ENCODE measurements at regions not wholly inside any gene's neighbourhood (a gene's known extent, or its start where the extent isn't known, plus 50 kb on each side); places are given as distances from the start of the nearest gene placed in this dataset.

DNA sequence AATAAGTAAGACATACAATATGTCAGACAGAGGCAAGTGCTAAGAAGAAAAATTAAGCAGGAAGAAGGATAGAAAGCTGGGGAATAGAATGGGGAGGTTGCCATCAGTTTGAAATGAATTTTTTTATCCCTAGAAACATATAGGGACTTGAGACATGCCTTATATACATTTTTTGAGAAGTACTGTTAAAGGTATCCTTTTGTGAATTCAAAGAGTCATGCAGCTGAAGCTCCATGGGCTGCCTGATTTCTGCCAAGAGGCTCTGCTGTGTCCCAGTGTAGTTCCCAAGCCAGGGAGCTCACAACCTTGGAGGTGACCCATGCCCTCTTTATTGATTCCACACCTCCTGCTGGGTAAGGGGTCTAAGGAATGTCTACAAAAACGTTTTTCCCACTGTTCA is 564.6 kb upstream of the DIPK2B start:
- H3K36me3 ChIP-seq = no peaks in the 10 kb centered on the region

GRCh38 chrX:45762699-45763647 is 562.3 kb upstream of the DIPK2B start:
- peaks cover 3 to 50% (median 7%) of the 10 kb centered on the region in 4 donors for H3K4me1 ChIP-seq
- no peaks in the 10 kb centered on the region for H3K27me3 ChIP-seq
- no peaks in the 10 kb centered on the region for H3K36me3 ChIP-seq
- DNase-seq (no peak), ATAC-seq (ENCODE audit: low FRiP score in 2 of 2) (no peak)
- H3K4me3 ChIP-seq = no peak overlapping the region
- TF ChIP-seq POLR2AphosphoS5 (IDR thresholded peaks at IDR 0.05) (no peak), POLR2A (IDR thresholded peaks at IDR 0.05) (no peak), EP300 (IDR thresholded peaks at IDR 0.05) (no peak)
- TF ChIP-seq, protein P1, sequence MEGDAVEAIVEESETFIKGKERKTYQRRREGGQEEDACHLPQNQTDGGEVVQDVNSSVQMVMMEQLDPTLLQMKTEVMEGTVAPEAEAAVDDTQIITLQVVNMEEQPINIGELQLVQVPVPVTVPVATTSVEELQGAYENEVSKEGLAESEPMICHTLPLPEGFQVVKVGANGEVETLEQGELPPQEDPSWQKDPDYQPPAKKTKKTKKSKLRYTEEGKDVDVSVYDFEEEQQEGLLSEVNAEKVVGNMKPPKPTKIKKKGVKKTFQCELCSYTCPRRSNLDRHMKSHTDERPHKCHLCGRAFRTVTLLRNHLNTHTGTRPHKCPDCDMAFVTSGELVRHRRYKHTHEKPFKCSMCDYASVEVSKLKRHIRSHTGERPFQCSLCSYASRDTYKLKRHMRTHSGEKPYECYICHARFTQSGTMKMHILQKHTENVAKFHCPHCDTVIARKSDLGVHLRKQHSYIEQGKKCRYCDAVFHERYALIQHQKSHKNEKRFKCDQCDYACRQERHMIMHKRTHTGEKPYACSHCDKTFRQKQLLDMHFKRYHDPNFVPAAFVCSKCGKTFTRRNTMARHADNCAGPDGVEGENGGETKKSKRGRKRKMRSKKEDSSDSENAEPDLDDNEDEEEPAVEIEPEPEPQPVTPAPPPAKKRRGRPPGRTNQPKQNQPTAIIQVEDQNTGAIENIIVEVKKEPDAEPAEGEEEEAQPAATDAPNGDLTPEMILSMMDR (IDR thresholded peaks at IDR 0.05) = no peak
- H3K9me3 ChIP-seq = no peaks in the 10 kb centered on the region
- 61 to 79% methylated on average over 6 of the region's 6 CpGs for WGBS, 2 donors
- H3K27ac ChIP-seq = peak overlapping the region in 1 of 4 donors; percentile 23

More for the DNA sequence above, 564.6 kb upstream of the DIPK2B start:
- DNase-seq (no peak), ATAC-seq (ENCODE audit: low FRiP score in 2 of 2) (no peak)
- Histone ChIP-seq H3K9me3 (no peaks in the 10 kb centered on the region), H3K4me1 (peaks cover 0 to 30% (median 4%) of the 10 kb centered on the region in 4 donors), H3K27me3 (no peaks in the 10 kb centered on the region), H3K27ac (peak overlapping the region in 2 of 4 donors; percentile 7 to 11), H3K4me3 (peak overlapping the region in 1 of 4 donors; percentile 54)
- 0 to 13% methylated on average over 1 of the region's 1 CpG for WGBS, 2 donors
- no peak for TF ChIP-seq EP300 (IDR thresholded peaks at IDR 0.05)
- no peak for TF ChIP-seq POLR2AphosphoS5 (IDR thresholded peaks at IDR 0.05)
- TF ChIP-seq, protein P1 (IDR thresholded peaks at IDR 0.05) = no peak
- no peak for TF ChIP-seq POLR2A (IDR thresholded peaks at IDR 0.05)

GRCh38 chrX:45761920-45762319 is 561.2 kb upstream of the DIPK2B start:
- Histone ChIP-seq H3K27me3 (no peaks in the 10 kb centered on the region), H3K4me3 (no peak overlapping the region), H3K27ac (peak overlapping the region in 2 of 4 donors; percentile 17 to 23), H3K9me3 (no peaks in the 10 kb centered on the region), H3K36me3 (no peaks in the 10 kb centered on the region), H3K4me1 (peaks cover 3 to 56% (median 11%) of the 10 kb centered on the region in 4 donors)
- no peak for TF ChIP-seq POLR2A (IDR thresholded peaks at IDR 0.05)
- TF ChIP-seq, protein P1 (IDR thresholded peaks at IDR 0.05) = no peak
- TF ChIP-seq POLR2AphosphoS5 (IDR thresholded peaks at IDR 0.05) = no peak
- TF ChIP-seq EP300 (IDR thresholded peaks at IDR 0.05) = no peak
- ATAC-seq (ENCODE audit: low FRiP score in 2 of 2) (no peak), DNase-seq (no peak)
- WGBS, 2 donors = 37 to 58% methylated on average over 4 of the region's 4 CpGs

- H3K27me3 ChIP-seq = no peaks in the 10 kb centered on the region
- ATAC-seq (ENCODE audit: low FRiP score in 2 of 2) (no peak), DNase-seq (no peak)
- H3K36me3 ChIP-seq = no peaks in the 10 kb centered on the region
- no peaks in the 10 kb centered on the region for H3K9me3 ChIP-seq
- H3K4me1 ChIP-seq = peaks cover 8 to 64% (median 19%) of the 10 kb centered on the region in 4 donors
- TF ChIP-seq, protein P1 (IDR thresholded peaks at IDR 0.05) = no peak
- TF ChIP-seq POLR2A (IDR thresholded peaks at IDR 0.05) (no peak), POLR2AphosphoS5 (IDR thresholded peaks at IDR 0.05) (no peak), EP300 (IDR thresholded peaks at IDR 0.05) (no peak)
- WGBS, 2 donors = 81 to 84% methylated on average over 10 of the region's 10 CpGs
- H3K4me3 ChIP-seq = no peak overlapping the region
- H3K27ac ChIP-seq = peak overlapping the region in 1 of 4 donors; percentile 57
Observed at GRCh38 chrX:45760187-45760742, 559.6 kb upstream of the DIPK2B start.
